Right renal pelvis (tissue), 4 donors: ENCODE measurements at regions not wholly inside any gene's neighbourhood (a gene's known extent, or its start where the extent isn't known, plus 50 kb on each side); places are given as distances from the start of the nearest gene placed in this dataset.
A peak's percentile ranks its signal among the peaks of the same experiment; 100 is the strongest.
"Not testable (repeated sequence)": the region's sequence is repeated elsewhere in the genome, so short reads cannot be mapped to it uniquely, and the experiment has no call there.

ENCODE experiments used
- DNase-seq, 4 donors: peaks; one replicate each; pipeline ENCODE4 v3.0.0-alpha.2; 2013; ENCODE audit warnings: low read depth in 4 of 4, low spot score in 3 of 4, missing footprints in 1 of 4

- no peak for DNase-seq
Observed at GRCh38 chr4:34861666-34862065, 1382.6 kb downstream of the ARAP2 start.

- no peak for DNase-seq
Observed at GRCh38 chr4:34878961-34879360, 1365.4 kb downstream of the ARAP2 start.

GRCh38 chr4:34880246-34880645 is 1364.1 kb downstream of the ARAP2 start:
- DNase-seq = no peak

GRCh38 chr4:34891892-34892291 is 1352.4 kb downstream of the ARAP2 start:
- DNase-seq = no peak

- no peak for DNase-seq
Observed at GRCh38 chr4:34893382-34893781, 1350.9 kb downstream of the ARAP2 start.

GRCh38 chr4:34920032-34920431 is 1324.3 kb downstream of the ARAP2 start:
- no peak for DNase-seq

GRCh38 chr4:34921391-34921790 is 1322.9 kb downstream of the ARAP2 start:
- DNase-seq = no peak

GRCh38 chr4:34922325-34922724 is 1322.0 kb downstream of the ARAP2 start:
- DNase-seq = no peak

- DNase-seq = no peak
Observed at GRCh38 chr4:34932591-34932990, 1311.7 kb downstream of the ARAP2 start.

GRCh38 chr4:34935739-34936138 is 1308.6 kb downstream of the ARAP2 start:
- no peak for DNase-seq

- no peak for DNase-seq
Observed at GRCh38 chr4:34939073-34939472, 1305.2 kb downstream of the ARAP2 start.

GRCh38 chr4:34943741-34944386 is 1300.5 kb downstream of the ARAP2 start:
- DNase-seq = no peak

GRCh38 chr4:34950926-34951325 is 1293.4 kb downstream of the ARAP2 start:
- peak in 2 of 4 donors; percentile 3 to 15 for DNase-seq

GRCh38 chr4:34953145-34953799 is 1291.0 kb downstream of the ARAP2 start:
- no peak for DNase-seq

- no peak for DNase-seq
Observed at GRCh38 chr4:34964613-34965012, 1279.7 kb downstream of the ARAP2 start.

GRCh38 chr4:34972189-34972588 is 1272.1 kb downstream of the ARAP2 start:
- no peak for DNase-seq

- DNase-seq = no peak
Observed at GRCh38 chr4:34973650-34974312, 1270.5 kb downstream of the ARAP2 start.

GRCh38 chr4:34974313-34974680 is 1270.0 kb downstream of the ARAP2 start:
- DNase-seq = no peak

- not testable (repeated sequence) for DNase-seq
Observed at GRCh38 chr4:35021222-35021621, 1223.1 kb downstream of the ARAP2 start.

GRCh38 chr4:35025152-35025834 is 1219.0 kb downstream of the ARAP2 start:
- no peak for DNase-seq

GRCh38 chr4:35038079-35038805 is 1206.1 kb downstream of the ARAP2 start:
- DNase-seq = no peak
